Breast epithelium (tissue), 3 donors: ENCODE measurements at regions not wholly inside any gene's neighbourhood (a gene's known extent, or its start where the extent isn't known, plus 50 kb on each side); places are given as distances from the start of the nearest gene placed in this dataset.

Experiments
- CTCF ChIP-seq, 3 donors: fragments of 450-650 bp; IDR thresholded peaks; one replicate each; pipeline ENCODE4 v1.5.1; 2016 to 2017; ENCODE audit warnings: antibody characterized with exemption in 3 of 3, mild to moderate bottlenecking in 3 of 3, moderate library complexity in 3 of 3
- POLR2AphosphoS5 ChIP-seq, 3 donors: sonication (generic); formaldehyde crosslinking; IDR thresholded peaks; one replicate each; pipeline ENCODE4 v1.6.1; 2017; ENCODE audit warnings: antibody characterized with exemption in 3 of 3

DNA sequence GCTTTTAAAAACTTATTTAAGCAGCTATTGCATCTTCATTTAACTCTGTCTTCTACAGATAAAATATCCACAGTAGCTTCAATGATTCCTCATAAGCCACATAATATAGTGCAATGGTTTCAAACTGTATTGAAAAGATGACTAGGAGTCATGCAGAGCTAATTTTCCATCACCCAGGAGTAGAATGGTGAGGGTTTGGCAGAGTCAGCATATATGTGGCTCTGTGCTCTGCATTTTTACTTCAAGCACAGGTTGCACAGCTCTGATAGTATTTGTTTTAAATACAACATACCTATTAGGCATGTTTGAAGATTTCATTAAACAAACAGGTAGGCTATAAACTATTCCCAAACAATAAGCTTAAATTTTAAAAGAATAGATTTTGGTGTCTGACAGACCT, 731.9 kb upstream of the VRK2 start:
- TF ChIP-seq POLR2AphosphoS5 (IDR thresholded peaks at IDR 0.05), result no peak
- TF ChIP-seq CTCF (IDR thresholded peaks at IDR 0.05), result no peak
